ENCODE measurements at regions not wholly inside any gene's neighbourhood (a gene's known extent, or its start where the extent isn't known, plus 50 kb on each side); places are given as distances from the start of the nearest gene placed in this dataset.

GRCh38 chr12:31868965-31869364, 90.2 kb upstream of the RESF1 start:
- CTCF ChIA-PET = interaction anchor here (1.1 kb wide), 1 partner anchor 18 kb away, joined by 3 read pairs; no protein-coding TSS in a partner anchor
- Histone ChIP-seq H3K27me3 (replicated peaks in 2 of 5; ENCODE audit: control insufficient read depth in 4 of 5, insufficient read depth in 5 of 5, low read length in 4 of 5) (no peaks in the 10 kb centered on the region), H3K4me3 (ENCODE audit: control insufficient read depth in 1 of 7, extremely low read depth in 1 of 7, insufficient read depth in 4 of 7, low read depth in 2 of 7, low read length in 6 of 7) (no peak overlapping the region), H3K36me3 (ENCODE audit: control insufficient read depth in 4 of 4, insufficient read depth in 4 of 4, low read length in 3 of 4) (no peaks in the 10 kb centered on the region), H3K9me3 (ENCODE audit: control extremely low read depth in 1 of 5, control insufficient read depth in 4 of 5, insufficient read depth in 2 of 5, low read depth in 1 of 5, low read length in 4 of 5) (peaks cover 0 to 20% (median 4%) of the 10 kb centered on the region in 5 experiments), H3K4me1 (ENCODE audit: control extremely low read depth in 1 of 4, control insufficient read depth in 4 of 4, insufficient read depth in 4 of 4, low read length in 3 of 4) (no peaks in the 10 kb centered on the region), H3K27ac (ENCODE audit: insufficient read depth in 1 of 2, low read depth in 1 of 2, low read length in 2 of 2, poor library complexity in 1 of 2, severe bottlenecking in 2 of 2) (no peak overlapping the region)
- POLR2A ChIA-PET = no interaction called here
- WGBS (ENCODE audit: insufficient coverage) = 100% methylated on average over 1 of the region's 2 CpGs
- DNase-seq = no peak

GRCh38 chr12:31867292-31867691, 91.9 kb upstream of the RESF1 start:
- CTCF ChIA-PET = no interaction called here
- Histone ChIP-seq H3K9me3 (ENCODE audit: control extremely low read depth in 1 of 5, control insufficient read depth in 4 of 5, insufficient read depth in 2 of 5, low read depth in 1 of 5, low read length in 4 of 5) (peaks cover 0 to 9% (median 0%) of the 10 kb centered on the region in 5 experiments), H3K4me1 (ENCODE audit: control extremely low read depth in 1 of 4, control insufficient read depth in 4 of 4, insufficient read depth in 4 of 4, low read length in 3 of 4) (no peaks in the 10 kb centered on the region), H3K27ac (ENCODE audit: insufficient read depth in 1 of 2, low read depth in 1 of 2, low read length in 2 of 2, poor library complexity in 1 of 2, severe bottlenecking in 2 of 2) (no peak overlapping the region), H3K27me3 (replicated peaks in 2 of 5; ENCODE audit: control insufficient read depth in 4 of 5, insufficient read depth in 5 of 5, low read length in 4 of 5) (no peaks in the 10 kb centered on the region), H3K4me3 (ENCODE audit: control insufficient read depth in 1 of 7, extremely low read depth in 1 of 7, insufficient read depth in 4 of 7, low read depth in 2 of 7, low read length in 6 of 7) (no peak overlapping the region), H3K36me3 (ENCODE audit: control insufficient read depth in 4 of 4, insufficient read depth in 4 of 4, low read length in 3 of 4) (no peaks in the 10 kb centered on the region)
- no peak for DNase-seq
- POLR2A ChIA-PET = no interaction called here

GRCh38 chr12:31866523-31866922, 92.7 kb upstream of the RESF1 start:
- POLR2A ChIA-PET = no interaction called here
- CTCF ChIA-PET = no interaction called here
- no peak for DNase-seq
- H3K9me3 ChIP-seq (ENCODE audit: control extremely low read depth in 1 of 5, control insufficient read depth in 4 of 5, insufficient read depth in 2 of 5, low read depth in 1 of 5, low read length in 4 of 5) = peaks cover 0 to 4% (median 0%) of the 10 kb centered on the region in 5 experiments
- no peaks in the 10 kb centered on the region for H3K4me1 ChIP-seq (ENCODE audit: control extremely low read depth in 1 of 4, control insufficient read depth in 4 of 4, insufficient read depth in 4 of 4, low read length in 3 of 4)
- H3K4me3 ChIP-seq (ENCODE audit: control insufficient read depth in 1 of 7, extremely low read depth in 1 of 7, insufficient read depth in 4 of 7, low read depth in 2 of 7, low read length in 6 of 7) = no peak overlapping the region
- no CpG with 5 or more reads among the region's 3 CpGs for WGBS (ENCODE audit: insufficient coverage)
- no peaks in the 10 kb centered on the region for H3K27me3 ChIP-seq (replicated peaks in 2 of 5; ENCODE audit: control insufficient read depth in 4 of 5, insufficient read depth in 5 of 5, low read length in 4 of 5)
- H3K36me3 ChIP-seq (ENCODE audit: control insufficient read depth in 4 of 4, insufficient read depth in 4 of 4, low read length in 3 of 4) = no peaks in the 10 kb centered on the region
- H3K27ac ChIP-seq (ENCODE audit: insufficient read depth in 1 of 2, low read depth in 1 of 2, low read length in 2 of 2, poor library complexity in 1 of 2, severe bottlenecking in 2 of 2) = no peak overlapping the region

- H3K36me3 ChIP-seq (ENCODE audit: control insufficient read depth in 4 of 4, insufficient read depth in 4 of 4, low read length in 3 of 4) = no peaks in the 10 kb centered on the region
- CTCF ChIA-PET = no interaction called here
Observed at GRCh38 chr12:31865023-31865422, 94.2 kb upstream of the RESF1 start.

GRCh38 chr12:31861360-31861759, 97.9 kb upstream of the RESF1 start:
- Histone ChIP-seq H3K27me3 (replicated peaks in 2 of 5; ENCODE audit: control insufficient read depth in 4 of 5, insufficient read depth in 5 of 5, low read length in 4 of 5) (no peaks in the 10 kb centered on the region), H3K36me3 (ENCODE audit: control insufficient read depth in 4 of 4, insufficient read depth in 4 of 4, low read length in 3 of 4) (no peaks in the 10 kb centered on the region), H3K4me3 (ENCODE audit: control insufficient read depth in 1 of 7, extremely low read depth in 1 of 7, insufficient read depth in 4 of 7, low read depth in 2 of 7, low read length in 6 of 7) (no peak overlapping the region), H3K9me3 (ENCODE audit: control extremely low read depth in 1 of 5, control insufficient read depth in 4 of 5, insufficient read depth in 2 of 5, low read depth in 1 of 5, low read length in 4 of 5) (peaks cover 0 to 3% (median 0%) of the 10 kb centered on the region in 5 experiments), H3K4me1 (ENCODE audit: control extremely low read depth in 1 of 4, control insufficient read depth in 4 of 4, insufficient read depth in 4 of 4, low read length in 3 of 4) (no peaks in the 10 kb centered on the region), H3K27ac (ENCODE audit: insufficient read depth in 1 of 2, low read depth in 1 of 2, low read length in 2 of 2, poor library complexity in 1 of 2, severe bottlenecking in 2 of 2) (no peak overlapping the region)
- CTCF ChIA-PET = no interaction called here
- 100% methylated on average over 2 of the region's 2 CpGs for WGBS (ENCODE audit: insufficient coverage)
- POLR2A ChIA-PET = no interaction called here
- no peak for DNase-seq

More at GRCh38 chr12:31865023-31865422, 94.2 kb upstream of the RESF1 start:
- Histone ChIP-seq H3K4me3 (ENCODE audit: control insufficient read depth in 1 of 7, extremely low read depth in 1 of 7, insufficient read depth in 4 of 7, low read depth in 2 of 7, low read length in 6 of 7) (no peak overlapping the region), H3K27me3 (replicated peaks in 2 of 5; ENCODE audit: control insufficient read depth in 4 of 5, insufficient read depth in 5 of 5, low read length in 4 of 5) (no peaks in the 10 kb centered on the region), H3K9me3 (ENCODE audit: control extremely low read depth in 1 of 5, control insufficient read depth in 4 of 5, insufficient read depth in 2 of 5, low read depth in 1 of 5, low read length in 4 of 5) (peaks cover 0 to 7% (median 0%) of the 10 kb centered on the region in 5 experiments), H3K27ac (ENCODE audit: insufficient read depth in 1 of 2, low read depth in 1 of 2, low read length in 2 of 2, poor library complexity in 1 of 2, severe bottlenecking in 2 of 2) (no peak overlapping the region), H3K4me1 (ENCODE audit: control extremely low read depth in 1 of 4, control insufficient read depth in 4 of 4, insufficient read depth in 4 of 4, low read length in 3 of 4) (no peaks in the 10 kb centered on the region)
- DNase-seq = no peak
- POLR2A ChIA-PET = no interaction called here
- WGBS (ENCODE audit: insufficient coverage) = no CpG with 5 or more reads among the region's 2 CpGs

- 100% methylated on average over 3 of the region's 4 CpGs for WGBS (ENCODE audit: insufficient coverage)
- POLR2A ChIA-PET = no interaction called here
Observed at GRCh38 chr12:31860401-31860800, 98.8 kb upstream of the RESF1 start.

GRCh38 chr12:31859232-31859977, 99.8 kb upstream of the RESF1 start:
- Histone ChIP-seq H3K27me3 (replicated peaks in 2 of 5; ENCODE audit: control insufficient read depth in 4 of 5, insufficient read depth in 5 of 5, low read length in 4 of 5) (no peaks in the 10 kb centered on the region), H3K4me3 (ENCODE audit: control insufficient read depth in 1 of 7, extremely low read depth in 1 of 7, insufficient read depth in 4 of 7, low read depth in 2 of 7, low read length in 6 of 7) (no peak overlapping the region), H3K36me3 (ENCODE audit: control insufficient read depth in 4 of 4, insufficient read depth in 4 of 4, low read length in 3 of 4) (no peaks in the 10 kb centered on the region), H3K9me3 (ENCODE audit: control extremely low read depth in 1 of 5, control insufficient read depth in 4 of 5, insufficient read depth in 2 of 5, low read depth in 1 of 5, low read length in 4 of 5) (peaks cover 0 to 3% (median 0%) of the 10 kb centered on the region in 5 experiments), H3K4me1 (ENCODE audit: control extremely low read depth in 1 of 4, control insufficient read depth in 4 of 4, insufficient read depth in 4 of 4, low read length in 3 of 4) (no peaks in the 10 kb centered on the region), H3K27ac (ENCODE audit: insufficient read depth in 1 of 2, low read depth in 1 of 2, low read length in 2 of 2, poor library complexity in 1 of 2, severe bottlenecking in 2 of 2) (no peak overlapping the region)
- ChIA-PET POLR2A (no interaction called here), CTCF (no interaction called here)
- DNase-seq = peak in 1 of 3 donors; percentile 35
- 94% methylated on average over 10 of the region's 13 CpGs for WGBS (ENCODE audit: insufficient coverage)

More at GRCh38 chr12:31860401-31860800, 98.8 kb upstream of the RESF1 start:
- no peaks in the 10 kb centered on the region for H3K27me3 ChIP-seq (replicated peaks in 2 of 5; ENCODE audit: control insufficient read depth in 4 of 5, insufficient read depth in 5 of 5, low read length in 4 of 5)
- H3K36me3 ChIP-seq (ENCODE audit: control insufficient read depth in 4 of 4, insufficient read depth in 4 of 4, low read length in 3 of 4) = no peaks in the 10 kb centered on the region
- H3K4me3 ChIP-seq (ENCODE audit: control insufficient read depth in 1 of 7, extremely low read depth in 1 of 7, insufficient read depth in 4 of 7, low read depth in 2 of 7, low read length in 6 of 7) = no peak overlapping the region
- DNase-seq = no peak
- H3K4me1 ChIP-seq (ENCODE audit: control extremely low read depth in 1 of 4, control insufficient read depth in 4 of 4, insufficient read depth in 4 of 4, low read length in 3 of 4) = no peaks in the 10 kb centered on the region
- CTCF ChIA-PET = no interaction called here
- H3K9me3 ChIP-seq (ENCODE audit: control extremely low read depth in 1 of 5, control insufficient read depth in 4 of 5, insufficient read depth in 2 of 5, low read depth in 1 of 5, low read length in 4 of 5) = peaks cover 0 to 3% (median 0%) of the 10 kb centered on the region in 5 experiments
- no peak overlapping the region for H3K27ac ChIP-seq (ENCODE audit: insufficient read depth in 1 of 2, low read depth in 1 of 2, low read length in 2 of 2, poor library complexity in 1 of 2, severe bottlenecking in 2 of 2)

Measured in common myeloid progenitor, CD34-positive (primary cell).